ENCODE measurements at regions not wholly inside any gene's neighbourhood (a gene's known extent, or its start where the extent isn't known, plus 50 kb on each side); places are given as distances from the start of the nearest gene placed in this dataset.

DNA sequence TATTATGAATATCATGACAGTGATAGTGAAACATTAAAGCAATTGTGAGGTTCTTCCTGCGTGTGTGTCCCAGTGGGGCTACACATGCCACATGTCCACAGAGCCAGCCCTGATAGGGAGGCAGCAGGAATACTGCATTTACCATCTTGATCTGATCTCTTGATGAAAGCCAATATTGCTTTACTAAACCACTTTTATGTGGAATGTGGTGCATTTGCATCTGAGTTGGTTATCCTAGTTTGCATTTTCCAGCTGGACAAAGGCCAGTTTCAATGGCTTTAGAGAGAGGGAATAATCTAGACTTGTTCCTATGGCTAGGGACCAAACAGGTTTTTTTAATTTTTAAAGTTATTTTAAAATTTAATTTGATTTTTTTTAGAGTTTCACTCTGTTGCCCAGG, 216.3 kb upstream of the FERMT1 start:
- TF ChIP-seq, protein P1, sequence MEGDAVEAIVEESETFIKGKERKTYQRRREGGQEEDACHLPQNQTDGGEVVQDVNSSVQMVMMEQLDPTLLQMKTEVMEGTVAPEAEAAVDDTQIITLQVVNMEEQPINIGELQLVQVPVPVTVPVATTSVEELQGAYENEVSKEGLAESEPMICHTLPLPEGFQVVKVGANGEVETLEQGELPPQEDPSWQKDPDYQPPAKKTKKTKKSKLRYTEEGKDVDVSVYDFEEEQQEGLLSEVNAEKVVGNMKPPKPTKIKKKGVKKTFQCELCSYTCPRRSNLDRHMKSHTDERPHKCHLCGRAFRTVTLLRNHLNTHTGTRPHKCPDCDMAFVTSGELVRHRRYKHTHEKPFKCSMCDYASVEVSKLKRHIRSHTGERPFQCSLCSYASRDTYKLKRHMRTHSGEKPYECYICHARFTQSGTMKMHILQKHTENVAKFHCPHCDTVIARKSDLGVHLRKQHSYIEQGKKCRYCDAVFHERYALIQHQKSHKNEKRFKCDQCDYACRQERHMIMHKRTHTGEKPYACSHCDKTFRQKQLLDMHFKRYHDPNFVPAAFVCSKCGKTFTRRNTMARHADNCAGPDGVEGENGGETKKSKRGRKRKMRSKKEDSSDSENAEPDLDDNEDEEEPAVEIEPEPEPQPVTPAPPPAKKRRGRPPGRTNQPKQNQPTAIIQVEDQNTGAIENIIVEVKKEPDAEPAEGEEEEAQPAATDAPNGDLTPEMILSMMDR (IDR thresholded peaks at IDR 0.05; ENCODE audit: low read depth, low read length, missing input control), result no peak
- TF ChIP-seq RXRA (IDR thresholded peaks at IDR 0.05), result no peak
- TF ChIP-seq YY1 (IDR thresholded peaks at IDR 0.05), result no peak
- no peak for TF ChIP-seq GABPA (IDR thresholded peaks at IDR 0.05 in 1 of 2, conservative IDR thresholded peaks at IDR 0.05 in 1 of 2)
- TF ChIP-seq, protein P2, sequence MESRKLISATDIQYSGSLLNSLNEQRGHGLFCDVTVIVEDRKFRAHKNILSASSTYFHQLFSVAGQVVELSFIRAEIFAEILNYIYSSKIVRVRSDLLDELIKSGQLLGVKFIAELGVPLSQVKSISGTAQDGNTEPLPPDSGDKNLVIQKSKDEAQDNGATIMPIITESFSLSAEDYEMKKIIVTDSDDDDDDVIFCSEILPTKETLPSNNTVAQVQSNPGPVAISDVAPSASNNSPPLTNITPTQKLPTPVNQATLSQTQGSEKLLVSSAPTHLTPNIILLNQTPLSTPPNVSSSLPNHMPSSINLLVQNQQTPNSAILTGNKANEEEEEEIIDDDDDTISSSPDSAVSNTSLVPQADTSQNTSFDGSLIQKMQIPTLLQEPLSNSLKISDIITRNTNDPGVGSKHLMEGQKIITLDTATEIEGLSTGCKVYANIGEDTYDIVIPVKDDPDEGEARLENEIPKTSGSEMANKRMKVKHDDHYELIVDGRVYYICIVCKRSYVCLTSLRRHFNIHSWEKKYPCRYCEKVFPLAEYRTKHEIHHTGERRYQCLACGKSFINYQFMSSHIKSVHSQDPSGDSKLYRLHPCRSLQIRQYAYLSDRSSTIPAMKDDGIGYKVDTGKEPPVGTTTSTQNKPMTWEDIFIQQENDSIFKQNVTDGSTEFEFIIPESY (IDR thresholded peaks at IDR 0.05), result no peak
- no peak for TF ChIP-seq SP1 (IDR thresholded peaks at IDR 0.05)
